ENCODE measurements at regions not wholly inside any gene's neighbourhood (a gene's known extent, or its start where the extent isn't known, plus 50 kb on each side); places are given as distances from the start of the nearest gene placed in this dataset.

GRCh38 chr20:7523288-7523687, 417.0 kb downstream of the HAO1 start:
- Histone ChIP-seq H3K9ac (ENCODE audit: low read length) (no peak overlapping the region), H3K4me3 (ENCODE audit: low read depth in 1 of 2, low read length in 2 of 2) (no peak overlapping the region), H3K27ac (ENCODE audit: low read depth, low read length) (no peak overlapping the region), H3K4me1 (ENCODE audit: insufficient read depth, low read length) (no peaks in the 10 kb centered on the region), H3K27me3 (ENCODE audit: control insufficient read depth in 1 of 2, insufficient read depth in 2 of 2, low read length in 2 of 2) (no peaks in the 10 kb centered on the region), H3K9me3 (ENCODE audit: low read length) (no peaks in the 10 kb centered on the region), H3K36me3 (ENCODE audit: insufficient read depth, low read length) (no peaks in the 10 kb centered on the region)

GRCh38 chr20:7540018-7540417, 400.2 kb downstream of the HAO1 start:
- Histone ChIP-seq H3K27ac (ENCODE audit: low read depth, low read length) (no peak overlapping the region), H3K4me1 (ENCODE audit: insufficient read depth, low read length) (no peaks in the 10 kb centered on the region), H3K9me3 (ENCODE audit: low read length) (no peaks in the 10 kb centered on the region)

GRCh38 chr20:7540923-7541322, 399.3 kb downstream of the HAO1 start:
- H3K9me3 ChIP-seq (ENCODE audit: low read length), result no peaks in the 10 kb centered on the region
- H3K27ac ChIP-seq (ENCODE audit: low read depth, low read length), result no peak overlapping the region
- no peaks in the 10 kb centered on the region for H3K4me1 ChIP-seq (ENCODE audit: insufficient read depth, low read length)
- no peak overlapping the region for H3K4me3 ChIP-seq (ENCODE audit: low read depth in 1 of 2, low read length in 2 of 2)
- no peaks in the 10 kb centered on the region for H3K36me3 ChIP-seq (ENCODE audit: insufficient read depth, low read length)
- H3K9ac ChIP-seq (ENCODE audit: low read length), result no peak overlapping the region
- no peaks in the 10 kb centered on the region for H3K27me3 ChIP-seq (ENCODE audit: control insufficient read depth in 1 of 2, insufficient read depth in 2 of 2, low read length in 2 of 2)

More at GRCh38 chr20:7540018-7540417, 400.2 kb downstream of the HAO1 start:
- no peaks in the 10 kb centered on the region for H3K27me3 ChIP-seq (ENCODE audit: control insufficient read depth in 1 of 2, insufficient read depth in 2 of 2, low read length in 2 of 2)
- H3K9ac ChIP-seq (ENCODE audit: low read length), result no peak overlapping the region
- no peaks in the 10 kb centered on the region for H3K36me3 ChIP-seq (ENCODE audit: insufficient read depth, low read length)
- H3K4me3 ChIP-seq (ENCODE audit: low read depth in 1 of 2, low read length in 2 of 2), result no peak overlapping the region

- no peak overlapping the region for H3K27ac ChIP-seq (ENCODE audit: low read depth, low read length)
- no peak overlapping the region for H3K9ac ChIP-seq (ENCODE audit: low read length)
- no peaks in the 10 kb centered on the region for H3K4me1 ChIP-seq (ENCODE audit: insufficient read depth, low read length)
- H3K4me3 ChIP-seq (ENCODE audit: low read depth in 1 of 2, low read length in 2 of 2), result no peak overlapping the region
- no peaks in the 10 kb centered on the region for H3K36me3 ChIP-seq (ENCODE audit: insufficient read depth, low read length)
- H3K9me3 ChIP-seq (ENCODE audit: low read length), result no peaks in the 10 kb centered on the region
- no peaks in the 10 kb centered on the region for H3K27me3 ChIP-seq (ENCODE audit: control insufficient read depth in 1 of 2, insufficient read depth in 2 of 2, low read length in 2 of 2)
Observed at GRCh38 chr20:7571101-7571500, 369.2 kb downstream of the HAO1 start.

- Histone ChIP-seq H3K4me3 (ENCODE audit: low read depth in 1 of 2, low read length in 2 of 2) (no peak overlapping the region), H3K9me3 (ENCODE audit: low read length) (no peaks in the 10 kb centered on the region), H3K4me1 (ENCODE audit: insufficient read depth, low read length) (no peaks in the 10 kb centered on the region), H3K36me3 (ENCODE audit: insufficient read depth, low read length) (no peaks in the 10 kb centered on the region), H3K27ac (ENCODE audit: low read depth, low read length) (no peak overlapping the region), H3K9ac (ENCODE audit: low read length) (no peak overlapping the region), H3K27me3 (ENCODE audit: control insufficient read depth in 1 of 2, insufficient read depth in 2 of 2, low read length in 2 of 2) (no peaks in the 10 kb centered on the region)
Observed at GRCh38 chr20:7571521-7572055, 368.7 kb downstream of the HAO1 start.

GRCh38 chr20:7579888-7580287, 360.4 kb downstream of the HAO1 start:
- Histone ChIP-seq H3K36me3 (ENCODE audit: insufficient read depth, low read length) (no peaks in the 10 kb centered on the region), H3K4me1 (ENCODE audit: insufficient read depth, low read length) (no peaks in the 10 kb centered on the region), H3K9me3 (ENCODE audit: low read length) (no peaks in the 10 kb centered on the region), H3K9ac (ENCODE audit: low read length) (no peak overlapping the region), H3K27ac (ENCODE audit: low read depth, low read length) (no peak overlapping the region), H3K27me3 (ENCODE audit: control insufficient read depth in 1 of 2, insufficient read depth in 2 of 2, low read length in 2 of 2) (no peaks in the 10 kb centered on the region), H3K4me3 (ENCODE audit: low read depth in 1 of 2, low read length in 2 of 2) (no peak overlapping the region)

- H3K36me3 ChIP-seq (ENCODE audit: insufficient read depth, low read length), result no peaks in the 10 kb centered on the region
- H3K27ac ChIP-seq (ENCODE audit: low read depth, low read length), result no peak overlapping the region
- H3K9ac ChIP-seq (ENCODE audit: low read length), result no peak overlapping the region
- no peaks in the 10 kb centered on the region for H3K27me3 ChIP-seq (ENCODE audit: control insufficient read depth in 1 of 2, insufficient read depth in 2 of 2, low read length in 2 of 2)
- H3K9me3 ChIP-seq (ENCODE audit: low read length), result no peaks in the 10 kb centered on the region
- H3K4me3 ChIP-seq (ENCODE audit: low read depth in 1 of 2, low read length in 2 of 2), result no peak overlapping the region
- no peaks in the 10 kb centered on the region for H3K4me1 ChIP-seq (ENCODE audit: insufficient read depth, low read length)
Observed at GRCh38 chr20:7585126-7585679, 355.1 kb downstream of the HAO1 start.

- Histone ChIP-seq H3K27me3 (ENCODE audit: control insufficient read depth in 1 of 2, insufficient read depth in 2 of 2, low read length in 2 of 2) (no peaks in the 10 kb centered on the region), H3K4me3 (ENCODE audit: low read depth in 1 of 2, low read length in 2 of 2) (no peak overlapping the region), H3K27ac (ENCODE audit: low read depth, low read length) (no peak overlapping the region), H3K9ac (ENCODE audit: low read length) (no peak overlapping the region), H3K9me3 (ENCODE audit: low read length) (no peaks in the 10 kb centered on the region), H3K36me3 (ENCODE audit: insufficient read depth, low read length) (no peaks in the 10 kb centered on the region), H3K4me1 (ENCODE audit: insufficient read depth, low read length) (no peaks in the 10 kb centered on the region)
Observed at GRCh38 chr20:7586481-7586880, 353.8 kb downstream of the HAO1 start.

GRCh38 chr20:7589164-7589563, 351.1 kb downstream of the HAO1 start:
- Histone ChIP-seq H3K4me3 (ENCODE audit: low read depth in 1 of 2, low read length in 2 of 2) (no peak overlapping the region), H3K9me3 (ENCODE audit: low read length) (no peaks in the 10 kb centered on the region), H3K4me1 (ENCODE audit: insufficient read depth, low read length) (no peaks in the 10 kb centered on the region), H3K36me3 (ENCODE audit: insufficient read depth, low read length) (no peaks in the 10 kb centered on the region), H3K9ac (ENCODE audit: low read length) (no peak overlapping the region), H3K27me3 (ENCODE audit: control insufficient read depth in 1 of 2, insufficient read depth in 2 of 2, low read length in 2 of 2) (no peaks in the 10 kb centered on the region), H3K27ac (ENCODE audit: low read depth, low read length) (no peak overlapping the region)

- no peaks in the 10 kb centered on the region for H3K27me3 ChIP-seq (ENCODE audit: control insufficient read depth in 1 of 2, insufficient read depth in 2 of 2, low read length in 2 of 2)
- no peak overlapping the region for H3K27ac ChIP-seq (ENCODE audit: low read depth, low read length)
- no peaks in the 10 kb centered on the region for H3K36me3 ChIP-seq (ENCODE audit: insufficient read depth, low read length)
- H3K9me3 ChIP-seq (ENCODE audit: low read length), result no peaks in the 10 kb centered on the region
- H3K4me3 ChIP-seq (ENCODE audit: low read depth in 1 of 2, low read length in 2 of 2), result no peak overlapping the region
- H3K9ac ChIP-seq (ENCODE audit: low read length), result no peak overlapping the region
- no peaks in the 10 kb centered on the region for H3K4me1 ChIP-seq (ENCODE audit: insufficient read depth, low read length)
Observed at GRCh38 chr20:7596541-7596940, 343.7 kb downstream of the HAO1 start.

GRCh38 chr20:7601431-7601830, 338.8 kb downstream of the HAO1 start:
- no peaks in the 10 kb centered on the region for H3K36me3 ChIP-seq (ENCODE audit: insufficient read depth, low read length)
- no peak overlapping the region for H3K9ac ChIP-seq (ENCODE audit: low read length)
- no peaks in the 10 kb centered on the region for H3K4me1 ChIP-seq (ENCODE audit: insufficient read depth, low read length)
- no peak overlapping the region for H3K4me3 ChIP-seq (ENCODE audit: low read depth in 1 of 2, low read length in 2 of 2)
- H3K27me3 ChIP-seq (ENCODE audit: control insufficient read depth in 1 of 2, insufficient read depth in 2 of 2, low read length in 2 of 2), result no peaks in the 10 kb centered on the region
- H3K27ac ChIP-seq (ENCODE audit: low read depth, low read length), result no peak overlapping the region
- H3K9me3 ChIP-seq (ENCODE audit: low read length), result no peaks in the 10 kb centered on the region

GRCh38 chr20:7606941-7607340, 333.3 kb downstream of the HAO1 start:
- no peak overlapping the region for H3K9ac ChIP-seq (ENCODE audit: low read length)
- no peaks in the 10 kb centered on the region for H3K27me3 ChIP-seq (ENCODE audit: control insufficient read depth in 1 of 2, insufficient read depth in 2 of 2, low read length in 2 of 2)
- no peaks in the 10 kb centered on the region for H3K9me3 ChIP-seq (ENCODE audit: low read length)
- no peak overlapping the region for H3K27ac ChIP-seq (ENCODE audit: low read depth, low read length)
- no peaks in the 10 kb centered on the region for H3K4me1 ChIP-seq (ENCODE audit: insufficient read depth, low read length)
- no peak overlapping the region for H3K4me3 ChIP-seq (ENCODE audit: low read depth in 1 of 2, low read length in 2 of 2)
- H3K36me3 ChIP-seq (ENCODE audit: insufficient read depth, low read length), result no peaks in the 10 kb centered on the region

All from muscle layer of colon (tissue), 2 donors.